Lower lobe of right lung (tissue), 2 donors: ENCODE measurements at regions not wholly inside any gene's neighbourhood (a gene's known extent, or its start where the extent isn't known, plus 50 kb on each side); places are given as distances from the start of the nearest gene placed in this dataset.

Source experiments
- ATAC-seq, 2 donors: fragments of 200-7000 bp; cut with Tn5 transposase; one replicate each; pipeline ENCODE4 v1.9.1; 2020 to 2022; ENCODE audit warnings: mild to moderate bottlenecking in 2 of 2, moderate library complexity in 2 of 2
- DNase-seq: peaks from one replicate; pipeline ENCODE4 v3.0.0-alpha.2; 2020
- H3K27ac ChIP-seq: fragments of 200-600 bp; one replicate; pipeline ENCODE4 v1.8.0; 2022
- H3K27me3 ChIP-seq: fragments of 200-600 bp; one replicate; pipeline ENCODE4 v1.8.0; 2022; ENCODE audit warnings: low read depth
- H3K36me3 ChIP-seq: fragments of 200-600 bp; one replicate; pipeline ENCODE4 v1.8.0; 2022; ENCODE audit warnings: mild to moderate bottlenecking
- H3K4me1 ChIP-seq: fragments of 200-600 bp; one replicate; pipeline ENCODE4 v1.8.0; 2022
- H3K4me3 ChIP-seq: fragments of 200-600 bp; one replicate; pipeline ENCODE4 v1.8.0; 2022; ENCODE audit warnings: mild to moderate bottlenecking
- H3K9me3 ChIP-seq: fragments of 200-600 bp; one replicate; pipeline ENCODE4 v1.8.0; 2022
- CTCF ChIP-seq: fragments of 200-600 bp; IDR thresholded peaks from one replicate; pipeline ENCODE4 v1.8.0; 2022; ENCODE audit warnings: antibody characterized with exemption, mild to moderate bottlenecking
- intact Hi-C: fragments of 100-400 bp; cut with DNase I; formaldehyde crosslinking; loops from one replicate; pipeline ENCODE4 v1.11.0; 2022
- donor health status: DM: no; HTN: yes; CAD: no; lungs with severe emphysema.

GRCh38 chr12:19641235-19642080 is 202.2 kb downstream of the AEBP2 start:
- Histone ChIP-seq H3K4me3 (no peak overlapping the region), H3K9me3 (no peaks in the 10 kb centered on the region), H3K36me3 (no peaks in the 10 kb centered on the region), H3K27ac (no peak overlapping the region), H3K4me1 (no peaks in the 10 kb centered on the region), H3K27me3 (no peaks in the 10 kb centered on the region)
- ATAC-seq (peak in 1 of 2 donors; percentile 29), DNase-seq (no peak)
- TF ChIP-seq CTCF = no peak
- intact Hi-C loops = no loop called here

GRCh38 chr12:19642345-19642744 is 203.1 kb downstream of the AEBP2 start:
- no peak for DNase-seq
- Histone ChIP-seq H3K9me3 (no peaks in the 10 kb centered on the region), H3K36me3 (no peaks in the 10 kb centered on the region), H3K4me1 (no peaks in the 10 kb centered on the region), H3K4me3 (no peak overlapping the region), H3K27ac (no peak overlapping the region), H3K27me3 (no peaks in the 10 kb centered on the region)
- intact Hi-C loops = no loop called here
- no peak for ATAC-seq
- TF ChIP-seq CTCF = no peak

GRCh38 chr12:19643635-19644034 is 204.3 kb downstream of the AEBP2 start:
- Histone ChIP-seq H3K27me3 (no peaks in the 10 kb centered on the region), H3K4me3 (no peak overlapping the region), H3K9me3 (no peaks in the 10 kb centered on the region), H3K27ac (no peak overlapping the region), H3K36me3 (no peaks in the 10 kb centered on the region), H3K4me1 (no peaks in the 10 kb centered on the region)
- intact Hi-C loops = no loop called here
- peak; percentile 58 to 78 for ATAC-seq
- DNase-seq = no peak
- TF ChIP-seq CTCF = peak; percentile 57

- H3K9me3 ChIP-seq = no peaks in the 10 kb centered on the region
- no peak for TF ChIP-seq CTCF
- DNase-seq (no peak), ATAC-seq (no peak)
- no peaks in the 10 kb centered on the region for H3K36me3 ChIP-seq
- no peak overlapping the region for H3K27ac ChIP-seq
- no peaks in the 10 kb centered on the region for H3K27me3 ChIP-seq
- intact Hi-C loops = no loop called here
- H3K4me3 ChIP-seq = no peak overlapping the region
- H3K4me1 ChIP-seq = no peaks in the 10 kb centered on the region
Observed at GRCh38 chr12:19644571-19644970, 205.3 kb downstream of the AEBP2 start.

GRCh38 chr12:19645823-19646222 is 206.5 kb downstream of the AEBP2 start:
- Histone ChIP-seq H3K4me1 (no peaks in the 10 kb centered on the region), H3K36me3 (no peaks in the 10 kb centered on the region), H3K27ac (no peak overlapping the region), H3K27me3 (no peaks in the 10 kb centered on the region), H3K9me3 (no peaks in the 10 kb centered on the region), H3K4me3 (no peak overlapping the region)
- intact Hi-C loops = no loop called here
- no peak for DNase-seq
- ATAC-seq = no peak
- TF ChIP-seq CTCF = no peak
